Liver (tissue), 8 donors: ENCODE measurements at regions not wholly inside any gene's neighbourhood (a gene's known extent, or its start where the extent isn't known, plus 50 kb on each side); places are given as distances from the start of the nearest gene placed in this dataset.

Experiments used
- DNase-seq: peaks from one replicate; pipeline ENCODE4 v3.0.0-alpha.2; 2017; ENCODE audit warnings: low spot score
- H3K27ac ChIP-seq, 2 donors: one replicate each; pipeline ENCODE4 v1.7.0; 2013; ENCODE audit warnings: inconsistent platforms in 2 of 2, low read length in 2 of 2, control low read depth in 1 of 2, low read depth in 1 of 2, mild to moderate bottlenecking in 1 of 2
- H3K27me3 ChIP-seq, 4 donors: one replicate each; pipeline versions ENCODE4 v1.6.1 to v1.7.0; 2013; ENCODE audit warnings: low read length in 3 of 4, inconsistent platforms in 1 of 4, mild to moderate bottlenecking in 1 of 4, moderate library complexity in 1 of 4; ENCODE audit not compliant: control insufficient read depth in 4 of 4, insufficient read depth in 4 of 4
- H3K36me3 ChIP-seq, 4 donors: one replicate each; pipeline versions ENCODE4 v1.6.1 to v1.7.0; 2013; ENCODE audit warnings: low read length in 3 of 4, mild to moderate bottlenecking in 3 of 4, low read depth in 1 of 4, moderate library complexity in 1 of 4; ENCODE audit not compliant: control insufficient read depth in 4 of 4, insufficient read depth in 3 of 4
- H3K4me1 ChIP-seq, 4 donors: one replicate each; pipeline versions ENCODE4 v1.6.1 to v1.7.0; 2013; ENCODE audit warnings: low read length in 3 of 4, mild to moderate bottlenecking in 3 of 4, moderate library complexity in 1 of 4; ENCODE audit not compliant: control insufficient read depth in 4 of 4, insufficient read depth in 4 of 4
- H3K4me3 ChIP-seq, 3 donors: one replicate each; pipeline versions ENCODE4 v1.6.1 to v1.7.0; 2013; ENCODE audit warnings: low read length in 3 of 3, control low read depth in 1 of 3, low read depth in 1 of 3, mild to moderate bottlenecking in 1 of 3
- H3K9ac ChIP-seq, 2 donors: one replicate each; pipeline ENCODE4 v1.7.0; 2013; ENCODE audit warnings: low read length in 2 of 2, mild to moderate bottlenecking in 2 of 2, moderate library complexity in 2 of 2, control low read depth in 1 of 2, low read depth in 1 of 2
- H3K9me3 ChIP-seq, 4 donors: one replicate each; pipeline versions ENCODE4 v1.6.1 to v1.7.0; 2013; ENCODE audit warnings: low read length in 3 of 4; ENCODE audit not compliant: control insufficient read depth in 4 of 4
- ATF3 ChIP-seq: IDR thresholded peaks from 2 replicates; pipeline ENCODE4 v1.6.1; 2016; ENCODE audit warnings: antibody characterized with exemption
- CTCF ChIP-seq: fragments of 150-350 bp; IDR thresholded peaks from 2 replicates; pipeline ENCODE4 v1.5.1; 2017; ENCODE audit warnings: improper control_type of control experiment, low read depth, low read length; ENCODE audit not compliant: missing input control
- EGR1 ChIP-seq, 2 donors: IDR thresholded peaks; 2 replicates each; pipeline ENCODE4 v1.6.1; 2016 to 2018; ENCODE audit warnings: antibody characterized with exemption in 2 of 2, low read depth in 2 of 2
- HNF4A ChIP-seq, 2 donors: conservative IDR thresholded peaks; 2 replicates each; pipeline ENCODE4 v1.6.1; 2016; ENCODE audit warnings: antibody characterized with exemption in 2 of 2, mild to moderate bottlenecking in 2 of 2
- JUND ChIP-seq, 2 donors: IDR thresholded peaks; 2 replicates each; pipeline ENCODE4 v1.6.1; 2016; ENCODE audit warnings: antibody characterized with exemption in 2 of 2
- RAD21 ChIP-seq, 2 donors: IDR thresholded peaks; 2 replicates each; pipeline ENCODE4 v1.6.1; 2016; ENCODE audit warnings: antibody characterized with exemption in 2 of 2, mild to moderate bottlenecking in 2 of 2
- REST ChIP-seq: IDR thresholded peaks from 2 replicates; pipeline ENCODE4 v1.6.1; 2016; ENCODE audit warnings: antibody characterized with exemption, mild to moderate bottlenecking
- SP1 ChIP-seq: IDR thresholded peaks from 2 replicates; pipeline ENCODE4 v1.6.1; 2018; ENCODE audit warnings: antibody characterized with exemption, mild to moderate bottlenecking
- TAF1 ChIP-seq: conservative IDR thresholded peaks from 2 replicates; pipeline ENCODE4 v1.6.1; 2016; ENCODE audit warnings: antibody characterized with exemption, mild to moderate bottlenecking
- YY1 ChIP-seq: IDR thresholded peaks from 2 replicates; pipeline ENCODE4 v1.6.1; 2016; ENCODE audit warnings: antibody characterized with exemption, mild to moderate bottlenecking
- WGBS: extraction: QIAGEN DNeasy Blood & Tissue Kit; methylation state at CpG from one replicate; pipeline ENCODE4 v1.1.7; 2013; 5-methylcytosine and 5-hydroxymethylcytosine counted together
- donor health status: healthy.
- donor health status: healthy.
- donor health status: healthy.
- donor health status: healthy.
- donor health status: healthy.

DNA sequence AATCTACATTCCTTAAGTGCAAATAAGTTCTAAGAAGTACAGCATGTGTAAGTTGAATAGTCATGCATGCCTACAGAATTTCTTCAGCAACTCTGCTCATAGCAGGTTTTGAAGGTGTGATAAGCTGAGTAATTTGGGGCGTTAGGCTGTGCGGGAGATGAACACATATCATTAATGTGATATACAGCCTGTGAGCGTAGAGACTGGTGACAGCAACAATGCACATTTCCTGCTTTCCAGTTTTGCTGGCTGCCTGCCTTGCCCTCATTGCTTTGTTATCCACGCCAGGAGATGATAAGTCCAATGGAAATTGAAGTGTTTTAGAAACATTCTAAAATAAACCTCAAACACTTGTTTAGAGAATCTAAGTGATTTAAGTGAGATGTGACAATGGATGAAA is 1709.4 kb downstream of the ARAP2 start:
- Histone ChIP-seq H3K9ac (no peak overlapping the region), H3K4me3 (no peak overlapping the region), H3K27me3 (no peaks in the 10 kb centered on the region), H3K9me3 (no peaks in the 10 kb centered on the region), H3K4me1 (no peaks in the 10 kb centered on the region), H3K36me3 (no peaks in the 10 kb centered on the region), H3K27ac (no peak overlapping the region)
- TF ChIP-seq ATF3 (no peak), JUND (IDR thresholded peaks at IDR 0.05) (no peak), RAD21 (IDR thresholded peaks at IDR 0.05) (no peak), REST (no peak), CTCF (no peak), TAF1 (no peak), SP1 (no peak)
- DNase-seq: no peak
- 56% methylated on average over 4 of the region's 4 CpGs for WGBS

GRCh38 chr4:34566091-34566490 is 1678.2 kb downstream of the ARAP2 start:
- no peaks in the 10 kb centered on the region for H3K36me3 ChIP-seq
- H3K27me3 ChIP-seq: no peaks in the 10 kb centered on the region
- WGBS: 66% methylated on average over 2 of the region's 2 CpGs
- TF ChIP-seq YY1 (no peak), EGR1 (IDR thresholded peaks at IDR 0.05; ENCODE audit: low read depth in 2 of 2) (no peak), ATF3 (no peak), HNF4A (conservative IDR thresholded peaks at IDR 0.05) (no peak), SP1 (no peak), REST (no peak), CTCF (no peak)
- H3K9me3 ChIP-seq: no peaks in the 10 kb centered on the region
- H3K9ac ChIP-seq: no peak overlapping the region
- no peaks in the 10 kb centered on the region for H3K4me1 ChIP-seq
- H3K27ac ChIP-seq: no peak overlapping the region
- no peak for DNase-seq
- H3K4me3 ChIP-seq: no peak overlapping the region
